ENCODE measurements at regions not wholly inside any gene's neighbourhood (a gene's known extent, or its start where the extent isn't known, plus 50 kb on each side); places are given as distances from the start of the nearest gene placed in this dataset.

GRCh38 chr1:47612819-47613218 lies 175.0 kb downstream of the FOXD2 start:
- no peaks in the 10 kb centered on the region for H3K36me3 Mint-ChIP-seq
- H3K27me3 Mint-ChIP-seq: peaks cover 20 to 23% of the 10 kb centered on the region in 2 donors
- ATAC-seq (replicated peaks in 1 of 4) (no peak), DNase-seq (no peak)
- no peak overlapping the region for H3K27ac ChIP-seq (ENCODE audit: low read length)
- no peaks in the 10 kb centered on the region for H3K4me1 Mint-ChIP-seq
- H3K4me3 Mint-ChIP-seq: no peak overlapping the region
- ChIA-PET POLR2A (interaction anchor here (0.6 to 0.7 kb wide), 3 partner anchors 15 to 269 kb away, joined by 3 to 5 read pairs (median 3); no protein-coding TSS in a partner anchor), CTCF (no interaction called here)
- peaks cover 0 to 9% (median 5%) of the 10 kb centered on the region in 3 donors for H3K9me3 Mint-ChIP-seq
- peaks cover 0 to 11% of the 10 kb centered on the region in 2 experiments for H3K27me3 ChIP-seq (replicated peaks in 1 of 2; ENCODE audit: control insufficient read depth in 2 of 2, extremely low read depth in 1 of 2, insufficient read depth in 2 of 2, low read length in 1 of 2)
- no CpG with 5 or more reads among the region's 1 CpG for WGBS (ENCODE audit: insufficient coverage)
- H3K27ac Mint-ChIP-seq: no peak overlapping the region
- H3K9me3 ChIP-seq: no peaks in the 10 kb centered on the region
- no peaks in the 10 kb centered on the region for H3K4me1 ChIP-seq (ENCODE audit: control insufficient read depth in 1 of 2, extremely low read depth in 1 of 2, insufficient read depth in 2 of 2, low read length in 2 of 2)
- no peak overlapping the region for H3K4me3 ChIP-seq (ENCODE audit: control insufficient read depth in 1 of 2, extremely low read depth in 1 of 2, low read length in 1 of 2)
- no peaks in the 10 kb centered on the region for H3K36me3 ChIP-seq (ENCODE audit: control insufficient read depth in 2 of 2, extremely low read depth in 1 of 2, insufficient read depth in 1 of 2, low read length in 1 of 2)

- Histone ChIP-seq H3K9me3 (no peaks in the 10 kb centered on the region), H3K36me3 (ENCODE audit: control insufficient read depth in 2 of 2, extremely low read depth in 1 of 2, insufficient read depth in 1 of 2, low read length in 1 of 2) (no peaks in the 10 kb centered on the region), H3K27ac (ENCODE audit: low read length) (no peak overlapping the region), H3K4me1 (ENCODE audit: control insufficient read depth in 1 of 2, extremely low read depth in 1 of 2, insufficient read depth in 2 of 2, low read length in 2 of 2) (no peaks in the 10 kb centered on the region), H3K27me3 (replicated peaks in 1 of 2; ENCODE audit: control insufficient read depth in 2 of 2, extremely low read depth in 1 of 2, insufficient read depth in 2 of 2, low read length in 1 of 2) (peaks cover 0 to 17% of the 10 kb centered on the region in 2 experiments), H3K4me3 (ENCODE audit: control insufficient read depth in 1 of 2, extremely low read depth in 1 of 2, low read length in 1 of 2) (no peak overlapping the region)
- peaks cover 6 to 15% of the 10 kb centered on the region in 2 donors for H3K27me3 Mint-ChIP-seq
- no peak for ATAC-seq (replicated peaks in 1 of 4)
- H3K27ac Mint-ChIP-seq: no peak overlapping the region
- no peak overlapping the region for H3K4me3 Mint-ChIP-seq
- no peaks in the 10 kb centered on the region for H3K36me3 Mint-ChIP-seq
- ChIA-PET POLR2A (no interaction called here), CTCF (no interaction called here)
- no peaks in the 10 kb centered on the region for H3K4me1 Mint-ChIP-seq
- no peaks in the 10 kb centered on the region for H3K9me3 Mint-ChIP-seq
- WGBS (ENCODE audit: insufficient coverage): 83% methylated on average over 1 of the region's 3 CpGs
- no peak for DNase-seq
These were observed 178.2 kb downstream of the FOXD2 start for GRCh38 chr1:47616036-47616435.

GRCh38 chr1:47616906-47617305 lies 179.1 kb downstream of the FOXD2 start:
- POLR2A ChIA-PET: no interaction called here
- no peaks in the 10 kb centered on the region for H3K9me3 Mint-ChIP-seq
- no peaks in the 10 kb centered on the region for H3K4me1 ChIP-seq (ENCODE audit: control insufficient read depth in 1 of 2, extremely low read depth in 1 of 2, insufficient read depth in 2 of 2, low read length in 2 of 2)
- H3K36me3 ChIP-seq (ENCODE audit: control insufficient read depth in 2 of 2, extremely low read depth in 1 of 2, insufficient read depth in 1 of 2, low read length in 1 of 2): no peaks in the 10 kb centered on the region
- DNase-seq (no peak), ATAC-seq (replicated peaks in 1 of 4) (no peak)
- H3K27me3 ChIP-seq (replicated peaks in 1 of 2; ENCODE audit: control insufficient read depth in 2 of 2, extremely low read depth in 1 of 2, insufficient read depth in 2 of 2, low read length in 1 of 2): peaks cover 0 to 23% of the 10 kb centered on the region in 2 experiments
- CTCF ChIA-PET: no interaction called here
- H3K4me3 Mint-ChIP-seq: no peak overlapping the region
- no peaks in the 10 kb centered on the region for H3K9me3 ChIP-seq
- 57% methylated on average over 1 of the region's 3 CpGs for WGBS (ENCODE audit: insufficient coverage)
- no peak overlapping the region for H3K4me3 ChIP-seq (ENCODE audit: control insufficient read depth in 1 of 2, extremely low read depth in 1 of 2, low read length in 1 of 2)
- no peaks in the 10 kb centered on the region for H3K4me1 Mint-ChIP-seq
- peaks cover 6 to 15% of the 10 kb centered on the region in 2 donors for H3K27me3 Mint-ChIP-seq
- H3K27ac ChIP-seq (ENCODE audit: low read length): no peak overlapping the region
- no peak overlapping the region for H3K27ac Mint-ChIP-seq
- H3K36me3 Mint-ChIP-seq: no peaks in the 10 kb centered on the region

DNA sequence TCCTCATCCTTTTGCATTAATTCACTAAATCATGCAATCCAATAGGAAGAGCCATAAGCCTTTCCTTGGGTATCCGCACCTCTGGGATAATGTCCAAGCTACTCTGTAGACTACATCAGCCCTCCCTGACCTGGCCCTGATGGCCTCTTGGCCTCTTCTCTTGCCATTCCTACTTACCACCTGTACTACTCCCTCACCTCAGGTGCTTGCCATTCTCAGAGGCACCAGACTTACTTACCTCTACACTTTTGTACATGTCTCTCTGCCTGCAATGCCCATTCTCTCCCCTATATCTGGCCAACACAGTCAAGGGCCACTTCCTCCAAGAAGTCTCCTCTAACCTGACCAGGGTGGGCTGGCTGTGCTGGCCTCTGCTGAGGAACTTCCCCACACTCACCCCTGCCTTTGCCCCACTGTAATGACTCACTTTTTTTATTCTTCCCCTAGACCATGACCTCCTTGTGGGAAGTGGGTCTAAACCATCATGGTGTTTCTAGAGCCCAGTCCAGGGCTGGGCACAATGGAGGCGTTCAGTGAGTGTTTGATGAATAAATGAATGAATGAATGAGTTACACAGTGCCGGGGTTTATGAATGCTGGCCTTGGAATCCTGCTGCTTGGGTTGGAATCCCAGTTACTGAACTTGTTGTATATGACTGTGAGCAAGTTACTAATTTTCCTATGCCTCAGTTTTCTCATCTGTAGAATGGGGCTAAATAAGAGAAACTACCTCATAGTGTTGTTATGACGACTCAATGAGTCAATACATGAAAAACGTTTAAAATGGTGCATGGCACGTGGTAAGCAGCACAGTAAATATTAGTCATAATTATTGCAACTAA lies 179.8 kb downstream of the FOXD2 start:
- no peak for DNase-seq
- ChIA-PET POLR2A (no interaction called here), CTCF (no interaction called here)
- Mint-ChIP-seq H3K9me3 (no peaks in the 10 kb centered on the region), H3K4me3 (no peak overlapping the region), H3K27me3 (peaks cover 6 to 17% of the 10 kb centered on the region in 2 donors), H3K4me1 (no peaks in the 10 kb centered on the region), H3K27ac (no peak overlapping the region), H3K36me3 (no peaks in the 10 kb centered on the region)
- no peak for ATAC-seq (replicated peaks in 1 of 4)
- Histone ChIP-seq H3K4me1 (ENCODE audit: control insufficient read depth in 1 of 2, extremely low read depth in 1 of 2, insufficient read depth in 2 of 2, low read length in 2 of 2) (no peaks in the 10 kb centered on the region), H3K27ac (ENCODE audit: low read length) (no peak overlapping the region), H3K4me3 (ENCODE audit: control insufficient read depth in 1 of 2, extremely low read depth in 1 of 2, low read length in 1 of 2) (no peak overlapping the region), H3K27me3 (replicated peaks in 1 of 2; ENCODE audit: control insufficient read depth in 2 of 2, extremely low read depth in 1 of 2, insufficient read depth in 2 of 2, low read length in 1 of 2) (peaks cover 0 to 23% of the 10 kb centered on the region in 2 experiments), H3K9me3 (no peaks in the 10 kb centered on the region), H3K36me3 (ENCODE audit: control insufficient read depth in 2 of 2, extremely low read depth in 1 of 2, insufficient read depth in 1 of 2, low read length in 1 of 2) (no peaks in the 10 kb centered on the region)
- 77% methylated on average over 2 of the region's 6 CpGs for WGBS (ENCODE audit: insufficient coverage)

DNA sequence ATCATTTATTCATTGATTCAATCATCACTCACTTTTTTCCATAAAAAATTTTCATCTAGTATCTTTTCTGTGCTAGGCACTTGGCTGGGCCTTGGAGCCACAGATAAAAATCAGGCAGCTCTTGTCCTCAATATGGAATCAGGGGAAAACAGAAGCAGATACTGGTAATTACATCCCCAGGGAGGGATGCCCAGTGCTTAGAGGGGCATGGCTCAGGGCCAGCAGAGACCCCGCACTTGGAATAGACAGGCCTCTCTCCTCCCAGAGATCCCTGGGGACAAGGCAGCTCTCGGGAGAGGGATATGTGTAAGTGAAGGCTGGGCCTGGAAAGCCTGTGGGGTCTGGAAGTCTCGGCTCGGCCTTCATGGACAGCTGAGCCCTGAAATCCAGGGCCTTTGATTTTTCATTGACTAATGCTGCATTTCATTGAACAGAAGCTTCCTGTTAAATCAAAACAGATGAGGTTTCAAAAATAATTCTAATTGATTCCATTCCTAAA lies 180.4 kb downstream of the FOXD2 start:
- Mint-ChIP-seq H3K4me3 (no peak overlapping the region), H3K27ac (no peak overlapping the region), H3K36me3 (no peaks in the 10 kb centered on the region), H3K4me1 (no peaks in the 10 kb centered on the region), H3K9me3 (no peaks in the 10 kb centered on the region), H3K27me3 (peaks cover 11 to 20% of the 10 kb centered on the region in 2 donors)
- WGBS (ENCODE audit: insufficient coverage): no CpG with 5 or more reads among the region's 4 CpGs
- Histone ChIP-seq H3K9me3 (no peaks in the 10 kb centered on the region), H3K27me3 (replicated peaks in 1 of 2; ENCODE audit: control insufficient read depth in 2 of 2, extremely low read depth in 1 of 2, insufficient read depth in 2 of 2, low read length in 1 of 2) (peaks cover 0 to 23% of the 10 kb centered on the region in 2 experiments), H3K27ac (ENCODE audit: low read length) (no peak overlapping the region), H3K36me3 (ENCODE audit: control insufficient read depth in 2 of 2, extremely low read depth in 1 of 2, insufficient read depth in 1 of 2, low read length in 1 of 2) (no peaks in the 10 kb centered on the region), H3K4me1 (ENCODE audit: control insufficient read depth in 1 of 2, extremely low read depth in 1 of 2, insufficient read depth in 2 of 2, low read length in 2 of 2) (no peaks in the 10 kb centered on the region), H3K4me3 (ENCODE audit: control insufficient read depth in 1 of 2, extremely low read depth in 1 of 2, low read length in 1 of 2) (no peak overlapping the region)
- DNase-seq (no peak), ATAC-seq (replicated peaks in 1 of 4) (no peak)
- ChIA-PET POLR2A (no interaction called here), CTCF (no interaction called here)

DNA sequence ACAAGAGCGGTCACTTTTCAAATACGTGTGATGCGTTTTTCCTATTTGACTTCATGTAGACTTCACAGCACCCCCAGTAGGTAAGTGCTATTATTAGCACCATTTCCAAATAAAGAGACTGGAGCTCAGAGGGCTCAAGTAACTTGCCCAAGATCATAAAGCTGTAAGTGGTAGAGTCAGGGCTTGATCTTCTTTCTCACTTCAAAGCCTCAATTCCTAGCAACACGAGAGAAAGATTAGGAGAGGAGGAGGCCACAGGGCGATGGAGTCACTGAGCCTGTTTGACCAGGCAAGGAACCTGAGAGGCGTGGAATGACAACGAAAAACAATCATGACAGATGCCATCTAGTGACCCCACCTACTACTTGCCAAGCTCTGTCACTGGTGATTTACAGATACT lies 181.0 kb downstream of the FOXD2 start:
- H3K36me3 Mint-ChIP-seq: no peaks in the 10 kb centered on the region
- no peak overlapping the region for H3K27ac Mint-ChIP-seq
- WGBS (ENCODE audit: insufficient coverage): 86% methylated on average over 2 of the region's 7 CpGs
- H3K27me3 ChIP-seq (replicated peaks in 1 of 2; ENCODE audit: control insufficient read depth in 2 of 2, extremely low read depth in 1 of 2, insufficient read depth in 2 of 2, low read length in 1 of 2): peaks cover 0 to 27% of the 10 kb centered on the region in 2 experiments
- ChIA-PET POLR2A (no interaction called here), CTCF (no interaction called here)
- no peak overlapping the region for H3K27ac ChIP-seq (ENCODE audit: low read length)
- ATAC-seq (replicated peaks in 1 of 4) (no peak), DNase-seq (no peak)
- no peaks in the 10 kb centered on the region for H3K4me1 Mint-ChIP-seq
- H3K9me3 ChIP-seq: no peaks in the 10 kb centered on the region
- no peaks in the 10 kb centered on the region for H3K36me3 ChIP-seq (ENCODE audit: control insufficient read depth in 2 of 2, extremely low read depth in 1 of 2, insufficient read depth in 1 of 2, low read length in 1 of 2)
- H3K9me3 Mint-ChIP-seq: no peaks in the 10 kb centered on the region
- no peak overlapping the region for H3K4me3 Mint-ChIP-seq
- H3K4me3 ChIP-seq (ENCODE audit: control insufficient read depth in 1 of 2, extremely low read depth in 1 of 2, low read length in 1 of 2): no peak overlapping the region
- H3K27me3 Mint-ChIP-seq: peaks cover 14 to 20% of the 10 kb centered on the region in 2 donors
- no peaks in the 10 kb centered on the region for H3K4me1 ChIP-seq (ENCODE audit: control insufficient read depth in 1 of 2, extremely low read depth in 1 of 2, insufficient read depth in 2 of 2, low read length in 2 of 2)
